DOHH2 (cell line): ENCODE measurements at regions not wholly inside any gene's neighbourhood (a gene's known extent, or its start where the extent isn't known, plus 50 kb on each side); places are given as distances from the start of the nearest gene placed in this dataset.

Experiments
- CTCF ChIP-seq: fragments of 200-600 bp; sonication (generic); IDR thresholded peaks from one replicate; pipeline ENCODE4 v1.5.1; 2014; ENCODE audit warnings: antibody characterized with exemption, mild to moderate bottlenecking, low read depth, low read length; ENCODE audit not compliant: poor library complexity, severe bottlenecking
- EZH2phosphoT487 ChIP-seq: fragments of 200-600 bp; sonication (generic); IDR thresholded peaks from 2 replicates; pipeline ENCODE4 v1.6.1; 2017; ENCODE audit warnings: borderline replicate concordance, mild to moderate bottlenecking, antibody characterized with exemption, low read length, moderate library complexity, mixed read lengths

- TF ChIP-seq CTCF (peak; percentile 5), EZH2phosphoT487 (no peak)
Measured at GRCh38 chr9:104025945-104026344, 68.2 kb upstream of the SMC2 start.
